ENCODE measurements at regions not wholly inside any gene's neighbourhood (a gene's known extent, or its start where the extent isn't known, plus 50 kb on each side); places are given as distances from the start of the nearest gene placed in this dataset.

DNA sequence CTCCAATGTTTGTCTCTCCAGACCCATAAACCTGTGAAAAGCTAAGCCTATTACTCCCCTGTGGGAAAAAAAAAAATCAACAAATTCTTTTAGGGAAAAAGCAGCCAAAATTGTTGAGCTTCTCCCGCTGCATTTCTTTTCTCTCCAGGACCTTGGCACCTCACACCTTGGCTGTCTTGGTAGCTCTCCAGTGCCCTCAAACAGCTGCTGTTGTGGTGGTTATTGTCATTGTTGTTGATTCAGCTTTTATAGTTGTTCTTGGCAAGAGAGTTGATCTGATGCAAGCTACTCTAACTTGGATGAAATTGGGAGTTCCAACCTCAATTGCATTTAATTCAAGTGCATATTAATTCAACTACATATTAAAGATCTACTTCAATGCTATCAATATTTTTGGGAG, 516.9 kb upstream of the LARGE1 start:
- no peak for TF ChIP-seq POLR2AphosphoS5 (IDR thresholded peaks at IDR 0.05)
- TF ChIP-seq, protein P1, sequence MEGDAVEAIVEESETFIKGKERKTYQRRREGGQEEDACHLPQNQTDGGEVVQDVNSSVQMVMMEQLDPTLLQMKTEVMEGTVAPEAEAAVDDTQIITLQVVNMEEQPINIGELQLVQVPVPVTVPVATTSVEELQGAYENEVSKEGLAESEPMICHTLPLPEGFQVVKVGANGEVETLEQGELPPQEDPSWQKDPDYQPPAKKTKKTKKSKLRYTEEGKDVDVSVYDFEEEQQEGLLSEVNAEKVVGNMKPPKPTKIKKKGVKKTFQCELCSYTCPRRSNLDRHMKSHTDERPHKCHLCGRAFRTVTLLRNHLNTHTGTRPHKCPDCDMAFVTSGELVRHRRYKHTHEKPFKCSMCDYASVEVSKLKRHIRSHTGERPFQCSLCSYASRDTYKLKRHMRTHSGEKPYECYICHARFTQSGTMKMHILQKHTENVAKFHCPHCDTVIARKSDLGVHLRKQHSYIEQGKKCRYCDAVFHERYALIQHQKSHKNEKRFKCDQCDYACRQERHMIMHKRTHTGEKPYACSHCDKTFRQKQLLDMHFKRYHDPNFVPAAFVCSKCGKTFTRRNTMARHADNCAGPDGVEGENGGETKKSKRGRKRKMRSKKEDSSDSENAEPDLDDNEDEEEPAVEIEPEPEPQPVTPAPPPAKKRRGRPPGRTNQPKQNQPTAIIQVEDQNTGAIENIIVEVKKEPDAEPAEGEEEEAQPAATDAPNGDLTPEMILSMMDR (IDR thresholded peaks at IDR 0.05 in 8 of 11, conservative IDR thresholded peaks at IDR 0.05 in 3 of 11) = no peak

Measured in spleen (tissue), 7 donors.